ENCODE measurements at regions not wholly inside any gene's neighbourhood (a gene's known extent, or its start where the extent isn't known, plus 50 kb on each side); places are given as distances from the start of the nearest gene placed in this dataset.

GRCh38 chr5:125602184-125602583, 821.0 kb upstream of the GRAMD2B start:
- DNase-seq (no peak), ATAC-seq (no peak)
- no peak for TF ChIP-seq CTCF (IDR thresholded peaks at IDR 0.05)
- no peak for TF ChIP-seq POLR2A (IDR thresholded peaks at IDR 0.05)
- Histone ChIP-seq H3K4me1 (peaks cover 0 to 5% (median 0%) of the 10 kb centered on the region in 12 donors), H3K9me3 (no peaks in the 10 kb centered on the region), H3K4me3 (no peak overlapping the region), H3K27ac (no peak overlapping the region), H3K27me3 (no peaks in the 10 kb centered on the region), H3K36me3 (no peaks in the 10 kb centered on the region)
- intact Hi-C loops (cut with DNase I): no loop called here
- 96 to 97% (median 96%) methylated on average over 4 of the region's 4 CpGs for WGBS, 4 donors

- intact Hi-C loops (cut with DNase I): no loop called here
- no peak overlapping the region for H3K27ac ChIP-seq
- 90 to 94% (median 92%) methylated on average over 3 of the region's 3 CpGs for WGBS, 4 donors
- H3K9me3 ChIP-seq: no peaks in the 10 kb centered on the region
- no peak overlapping the region for H3K4me3 ChIP-seq
- no peaks in the 10 kb centered on the region for H3K4me1 ChIP-seq
- H3K27me3 ChIP-seq: no peaks in the 10 kb centered on the region
- H3K36me3 ChIP-seq: no peaks in the 10 kb centered on the region
- TF ChIP-seq CTCF (IDR thresholded peaks at IDR 0.05) (no peak), POLR2A (IDR thresholded peaks at IDR 0.05) (no peak)
- DNase-seq (no peak), ATAC-seq (no peak)
These were observed 819.9 kb upstream of the GRAMD2B start for GRCh38 chr5:125603321-125603720.

GRCh38 chr5:125604104-125604503, 819.1 kb upstream of the GRAMD2B start:
- no peaks in the 10 kb centered on the region for H3K36me3 ChIP-seq
- H3K27me3 ChIP-seq: no peaks in the 10 kb centered on the region
- no peaks in the 10 kb centered on the region for H3K4me1 ChIP-seq
- no peaks in the 10 kb centered on the region for H3K9me3 ChIP-seq
- no peak for TF ChIP-seq POLR2A (IDR thresholded peaks at IDR 0.05)
- TF ChIP-seq CTCF (IDR thresholded peaks at IDR 0.05): no peak
- DNase-seq (no peak), ATAC-seq (no peak)
- intact Hi-C loops (cut with DNase I): no loop called here
- H3K27ac ChIP-seq: no peak overlapping the region
- WGBS, 4 donors: 89 to 97% (median 94%) methylated on average over 3 of the region's 3 CpGs
- no peak overlapping the region for H3K4me3 ChIP-seq

GRCh38 chr5:125607018-125607417, 816.2 kb upstream of the GRAMD2B start:
- no peaks in the 10 kb centered on the region for H3K9me3 ChIP-seq
- H3K4me3 ChIP-seq: no peak overlapping the region
- H3K36me3 ChIP-seq: no peaks in the 10 kb centered on the region
- H3K27ac ChIP-seq: no peak overlapping the region
- no peaks in the 10 kb centered on the region for H3K4me1 ChIP-seq
- TF ChIP-seq CTCF (IDR thresholded peaks at IDR 0.05) (no peak), POLR2A (IDR thresholded peaks at IDR 0.05) (no peak)
- no peaks in the 10 kb centered on the region for H3K27me3 ChIP-seq
- 39 to 75% (median 64%) methylated on average over 2 of the region's 2 CpGs for WGBS, 4 donors
- no peak for DNase-seq
- peak in 1 of 4 donors; percentile 26 for ATAC-seq
- intact Hi-C loops (cut with DNase I): no loop called here
